ENCODE measurements at regions not wholly inside any gene's neighbourhood (a gene's known extent, or its start where the extent isn't known, plus 50 kb on each side); places are given as distances from the start of the nearest gene placed in this dataset.

DNA sequence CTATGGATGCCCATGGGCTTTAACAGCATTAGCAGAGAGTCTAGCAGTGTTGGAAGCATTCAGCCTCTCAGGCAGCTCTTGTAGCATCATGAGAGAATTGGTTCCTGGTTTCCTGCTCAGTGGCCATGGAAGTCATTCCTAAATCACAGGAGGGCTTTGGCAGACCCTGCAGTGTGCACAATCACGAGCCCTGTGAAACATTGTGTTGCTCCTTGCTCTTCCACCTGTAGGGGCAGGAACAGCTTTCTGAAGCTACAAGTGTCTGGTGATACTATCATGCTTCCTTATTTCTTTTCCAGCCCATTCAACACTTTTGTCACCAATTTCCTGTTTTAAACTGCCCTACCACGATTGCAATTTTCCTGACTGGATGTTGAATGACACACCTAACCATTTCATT lies 402.2 kb upstream of the USP15 start:
- DNase-seq, result no peak

DNA sequence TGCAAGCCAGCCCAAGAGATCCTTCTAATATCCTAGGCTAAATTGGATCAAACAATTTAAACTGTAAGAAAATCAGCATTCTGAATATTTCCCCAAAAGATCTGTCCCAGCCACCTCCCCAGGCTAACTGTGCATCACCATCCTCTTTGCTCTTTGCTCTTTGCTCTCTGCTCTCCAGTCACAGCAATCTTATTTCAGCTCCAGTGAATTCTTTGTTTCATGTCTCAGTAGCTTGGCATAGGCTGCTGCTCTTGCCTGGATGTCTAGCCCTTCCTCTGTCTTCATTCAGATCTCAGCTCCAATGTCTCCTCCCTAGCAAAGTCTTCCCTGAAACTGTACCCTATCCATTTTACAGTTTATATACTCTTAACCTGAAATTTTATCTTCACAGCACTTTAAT lies 399.8 kb upstream of the USP15 start:
- DNase-seq, result no peak

DNA sequence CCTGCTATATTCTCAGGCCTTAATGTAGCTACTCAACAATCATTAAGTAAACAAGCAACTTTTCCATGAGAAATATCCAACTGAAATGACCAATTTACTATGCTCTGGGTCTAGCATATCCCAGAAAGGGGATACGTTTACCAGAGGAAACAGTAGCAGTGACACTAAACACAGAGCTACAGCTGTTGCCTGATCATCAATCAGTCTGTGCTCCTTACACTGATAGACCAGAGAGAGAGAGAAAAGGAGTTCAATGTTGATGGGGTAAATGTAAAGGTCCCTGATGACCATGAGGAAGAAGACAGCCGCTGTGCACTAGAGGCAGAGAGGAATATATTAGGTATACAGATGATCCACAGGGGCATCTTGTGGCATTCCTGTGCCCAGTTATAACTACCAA lies 397.2 kb upstream of the USP15 start:
- DNase-seq, result no peak

DNA sequence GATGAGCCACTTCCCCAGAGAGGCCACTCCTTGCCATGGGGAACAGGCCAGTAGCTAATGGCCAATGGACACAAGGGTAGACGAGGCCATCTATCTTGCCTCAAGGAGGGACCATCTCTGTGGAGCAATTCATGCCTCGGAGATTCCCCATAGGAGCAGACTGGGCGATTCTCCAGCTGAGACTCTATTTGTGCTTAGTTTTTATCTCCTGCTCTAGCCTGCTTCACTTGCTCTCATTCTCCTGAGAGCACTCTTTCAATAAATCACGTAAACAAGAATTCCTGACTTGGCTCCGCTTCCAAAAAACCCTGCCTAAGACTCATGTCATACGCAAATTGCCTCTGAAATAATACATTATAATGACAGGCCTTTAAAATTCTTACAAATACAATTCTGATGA lies 396.4 kb upstream of the USP15 start:
- no peak for DNase-seq

DNA sequence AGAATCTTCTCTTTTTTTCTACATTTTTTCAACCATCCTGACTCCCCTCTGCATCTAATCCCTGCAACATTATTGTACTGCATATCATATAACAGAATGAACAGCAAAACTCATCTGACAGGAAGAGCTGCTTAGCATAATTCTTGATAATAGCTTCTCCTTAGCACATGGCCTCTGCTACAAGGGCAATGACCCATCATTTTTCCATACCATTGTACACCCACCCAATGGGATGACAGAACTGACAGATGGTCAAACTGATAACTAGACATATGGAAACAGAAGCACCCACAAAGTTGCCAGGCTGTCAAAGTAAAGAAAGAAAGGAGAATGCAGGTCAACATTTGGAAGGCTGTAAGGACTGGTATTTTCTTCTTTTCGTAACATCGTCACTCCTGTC lies 390.4 kb upstream of the USP15 start:
- peak; percentile 81 to 96 for DNase-seq

DNA sequence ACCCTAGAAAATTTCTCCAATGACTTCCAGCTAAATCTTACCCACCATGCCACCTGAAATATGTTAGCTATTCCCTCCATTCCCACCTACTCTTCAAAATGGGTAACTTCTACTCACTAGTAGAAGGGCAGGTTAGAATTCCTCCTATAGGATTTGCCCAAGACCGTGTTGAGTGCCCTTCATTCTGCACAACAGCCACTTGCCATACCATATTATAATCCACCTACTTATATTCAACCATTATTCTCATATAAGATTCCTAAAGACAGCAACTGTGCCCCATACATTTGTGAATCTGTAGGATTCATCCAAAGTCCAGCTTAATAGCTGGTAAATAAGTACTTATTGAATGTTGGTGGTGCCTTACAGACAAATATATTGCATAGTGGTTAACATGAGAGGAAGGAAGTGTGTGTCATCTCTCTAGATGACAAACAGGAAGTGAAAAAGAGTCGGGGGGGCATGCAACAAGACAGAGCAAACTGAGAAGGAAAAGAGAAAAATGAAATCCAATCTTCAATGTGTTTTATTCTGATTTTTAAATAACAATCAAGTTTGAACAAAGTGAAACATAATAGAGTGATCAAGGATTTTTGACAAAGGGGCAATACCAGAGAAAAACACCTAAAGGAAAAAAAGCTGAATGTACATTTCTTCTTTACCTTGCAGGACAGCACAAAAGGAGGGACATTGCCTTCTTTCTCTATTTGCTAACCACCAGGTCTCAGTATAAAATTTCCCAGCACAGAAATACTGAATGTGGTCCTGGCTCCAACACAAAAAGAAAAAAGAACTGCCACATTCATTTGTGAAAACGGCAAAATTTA lies 389.3 kb upstream of the USP15 start:
- peak in 1 of 2 experiments; percentile 42 for DNase-seq

DNA sequence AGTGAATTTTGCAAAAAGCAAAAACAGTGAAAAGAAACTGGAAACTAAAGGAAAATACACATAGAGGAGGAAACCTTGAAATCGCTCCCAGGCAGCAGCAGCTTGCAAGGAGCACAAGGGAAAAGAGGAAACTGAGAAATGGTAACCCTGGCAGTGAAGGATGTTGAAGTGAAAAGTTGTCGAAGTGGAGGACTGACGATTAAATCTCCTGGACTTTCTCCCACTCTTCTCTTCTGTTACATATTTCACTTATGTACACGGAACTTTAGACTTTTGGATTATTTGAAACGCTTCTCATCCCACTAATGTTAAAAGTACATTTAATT lies 388.8 kb upstream of the USP15 start:
- no peak for DNase-seq

DNA sequence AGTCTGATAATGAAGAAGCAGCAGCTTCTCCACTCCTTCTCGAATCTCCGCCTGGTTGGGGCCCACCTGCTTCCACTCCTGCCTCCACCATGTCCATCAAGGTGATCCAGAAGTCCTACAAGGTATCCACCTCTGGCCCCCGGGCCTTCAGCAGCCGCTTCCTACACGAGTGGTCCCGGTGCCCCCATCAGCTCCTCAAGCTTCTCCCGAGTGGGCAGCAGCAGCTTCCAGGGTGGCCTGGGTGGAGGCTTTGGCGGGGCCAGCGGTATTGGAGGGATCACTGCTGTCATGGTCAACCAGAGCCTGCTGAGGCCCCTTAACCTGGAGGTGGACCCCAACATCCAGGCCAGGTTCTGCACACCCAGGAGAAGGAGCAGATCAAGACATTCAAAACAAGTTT lies 381.0 kb upstream of the USP15 start:
- DNase-seq, result no peak

DNA sequence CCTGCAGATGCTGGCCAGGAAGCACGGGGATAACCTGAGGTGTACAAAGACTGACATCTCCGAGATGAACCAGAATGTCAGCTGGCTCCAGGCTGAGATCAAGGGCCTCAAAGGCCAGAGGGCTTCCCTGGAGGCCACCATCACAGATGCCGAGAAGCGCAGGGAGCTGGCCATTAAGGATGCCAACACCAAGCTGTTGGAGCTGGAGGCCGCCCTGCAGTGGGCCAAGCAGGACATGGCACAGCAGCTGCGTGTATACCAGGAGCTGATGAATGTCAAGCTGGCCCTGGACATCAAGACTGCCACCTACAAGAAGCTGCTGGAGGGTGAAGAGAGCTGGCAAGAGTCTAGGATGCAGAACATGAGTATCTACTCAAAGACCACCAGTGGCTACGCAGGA lies 380.0 kb upstream of the USP15 start:
- DNase-seq, result no peak

DNA sequence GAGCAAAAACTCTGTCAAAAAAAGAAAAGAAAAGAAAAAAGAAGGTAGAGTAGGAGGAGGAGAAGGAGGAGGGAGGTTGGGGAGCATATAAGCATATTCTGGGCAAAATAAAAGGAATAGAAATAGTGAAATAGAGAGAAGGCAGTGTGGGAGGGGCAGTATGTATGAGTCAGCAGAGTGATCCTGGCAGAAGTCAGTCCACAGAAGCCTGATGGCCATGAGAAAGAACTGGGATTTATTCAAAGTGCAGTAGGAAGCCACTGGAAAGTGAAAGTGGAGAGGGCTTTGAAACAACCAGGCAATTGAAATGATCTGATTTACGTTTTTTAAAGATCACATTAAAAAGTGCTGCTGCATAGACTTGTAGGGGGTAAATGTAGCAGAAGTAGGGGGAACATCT lies 368.6 kb upstream of the USP15 start:
- DNase-seq, result no peak

DNA sequence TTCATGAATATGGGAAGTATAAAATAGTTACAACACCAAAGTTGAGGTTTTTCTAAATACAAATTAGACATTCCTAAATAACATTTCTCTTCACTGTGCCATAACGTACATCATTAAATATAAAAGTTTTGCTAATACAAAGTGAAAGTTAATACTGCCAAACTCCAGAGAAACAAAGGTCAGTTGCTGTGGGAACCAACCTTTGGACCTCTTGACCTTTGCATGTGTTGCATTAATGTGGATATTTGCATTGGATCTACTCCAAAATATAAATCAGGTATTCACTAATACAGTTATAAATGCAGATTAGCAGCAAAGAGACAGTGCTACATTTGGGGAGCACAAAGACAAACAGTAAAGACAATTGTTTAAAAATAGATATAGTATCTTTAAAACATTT lies 366.0 kb upstream of the USP15 start:
- DNase-seq, result no peak

DNA sequence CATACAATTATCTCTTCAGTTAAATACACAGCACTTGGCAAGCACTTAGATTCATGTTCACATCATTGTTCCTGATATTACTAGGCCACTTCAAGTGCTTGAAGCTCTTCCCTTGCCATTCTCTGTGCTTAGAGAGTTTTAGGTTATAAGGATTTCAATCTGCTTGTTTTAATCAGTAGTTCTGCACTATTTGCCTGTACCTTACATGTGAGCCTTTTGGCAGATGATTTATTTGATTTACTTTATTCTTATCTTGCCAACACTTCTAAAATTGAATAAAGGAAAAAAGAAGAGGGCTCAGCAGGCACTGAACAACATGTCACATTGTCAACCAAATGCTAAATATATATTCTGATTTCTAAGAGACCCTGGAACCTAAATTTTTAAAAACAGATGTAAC lies 363.8 kb upstream of the USP15 start:
- DNase-seq, result peak in 1 of 2 experiments; percentile 19

DNA sequence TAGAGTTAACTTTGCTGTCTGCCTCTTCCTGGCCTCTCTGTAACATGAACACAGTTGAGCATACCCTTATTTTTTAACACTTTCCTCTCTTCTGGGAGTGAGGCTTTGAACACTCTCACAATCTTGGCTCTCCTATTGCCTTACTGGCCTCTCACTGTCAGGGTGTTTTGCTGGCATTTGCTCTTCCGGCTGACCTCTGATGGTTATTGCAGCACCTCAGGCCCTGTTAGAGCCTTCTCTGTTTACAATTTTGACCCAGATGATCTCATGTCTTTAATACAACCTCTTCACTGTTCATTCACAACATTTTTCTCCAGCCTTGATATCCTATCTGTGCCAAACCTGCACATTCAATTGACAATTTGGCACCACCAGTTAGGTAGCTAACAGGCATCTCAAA lies 357.8 kb upstream of the USP15 start:
- DNase-seq, result no peak

DNA sequence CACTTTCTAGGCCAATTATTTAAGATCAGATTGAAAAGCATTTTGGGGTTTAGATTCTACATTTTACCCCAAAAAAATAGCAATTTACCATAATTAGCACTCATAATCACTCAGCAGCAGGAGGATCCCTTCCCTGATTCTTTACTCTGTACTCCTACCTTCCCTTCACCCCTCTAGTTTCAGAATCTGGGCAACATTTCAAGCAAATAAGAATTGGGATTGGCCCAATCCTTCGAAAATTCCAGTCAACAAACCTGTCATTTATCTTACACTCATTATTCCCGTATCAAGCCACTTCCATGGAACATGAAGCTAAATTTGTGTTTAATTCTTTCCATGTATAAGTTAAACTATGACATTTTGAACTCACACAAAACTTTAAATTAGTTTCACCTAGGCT lies 349.1 kb upstream of the USP15 start:
- no peak for DNase-seq

DNA sequence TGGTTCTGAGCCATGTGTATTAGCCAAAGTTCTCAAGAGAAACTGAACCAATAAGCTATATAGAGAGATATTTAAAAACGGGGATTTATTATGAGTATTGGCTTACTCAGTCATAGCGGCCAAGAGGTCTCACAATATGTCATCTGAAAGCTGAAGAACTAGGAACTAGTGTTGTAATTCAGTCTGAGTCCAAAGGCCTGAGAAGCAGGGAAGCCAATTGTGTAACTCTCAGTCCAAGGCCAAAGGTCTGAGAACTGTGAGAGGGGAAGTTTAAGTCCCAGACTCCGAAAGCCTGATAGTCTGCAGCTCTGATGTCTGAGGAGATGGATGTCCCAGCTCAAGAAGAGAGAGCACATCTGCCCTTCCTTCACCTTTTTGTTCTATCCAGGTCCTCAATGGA lies 344.8 kb upstream of the USP15 start:
- DNase-seq, result no peak

DNA sequence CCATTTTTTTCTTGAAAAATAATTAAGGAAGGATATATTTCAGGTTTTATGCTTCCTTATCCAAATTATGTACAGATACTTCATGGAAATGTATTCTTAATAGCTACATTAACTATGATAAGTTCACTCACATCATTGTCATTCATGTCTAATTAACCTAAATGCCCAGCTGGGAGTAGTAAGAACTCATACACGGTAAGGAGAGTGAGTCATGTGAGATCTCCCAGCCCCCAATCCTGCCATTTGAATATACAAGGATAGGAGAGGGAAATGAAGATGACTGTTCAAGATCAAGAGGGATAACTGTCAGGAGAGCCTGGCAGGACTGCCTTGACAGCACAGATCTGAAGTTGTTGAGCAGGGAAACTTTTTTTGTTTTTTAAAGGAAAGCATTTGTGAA lies 343.4 kb upstream of the USP15 start:
- peak in 1 of 2 experiments; percentile 7 for DNase-seq

DNA sequence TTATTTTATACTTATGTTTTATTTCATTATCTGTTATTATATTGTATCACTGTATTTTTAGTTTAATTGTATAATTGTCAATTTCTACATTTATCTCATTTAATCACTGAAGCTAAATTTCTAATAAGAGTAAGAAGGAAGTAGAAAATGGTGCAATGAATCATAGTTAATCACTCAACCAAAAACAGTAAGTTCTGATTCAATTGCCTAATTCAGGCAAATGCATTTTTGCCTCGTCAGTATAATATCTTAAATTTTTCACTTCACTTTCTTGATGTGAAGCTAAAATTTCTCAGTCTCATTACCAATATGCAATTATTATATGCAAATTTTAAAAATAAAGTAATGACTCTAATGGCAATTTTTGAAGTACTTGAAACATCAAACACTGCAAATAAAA lies 340.5 kb upstream of the USP15 start:
- DNase-seq, result no peak

DNA sequence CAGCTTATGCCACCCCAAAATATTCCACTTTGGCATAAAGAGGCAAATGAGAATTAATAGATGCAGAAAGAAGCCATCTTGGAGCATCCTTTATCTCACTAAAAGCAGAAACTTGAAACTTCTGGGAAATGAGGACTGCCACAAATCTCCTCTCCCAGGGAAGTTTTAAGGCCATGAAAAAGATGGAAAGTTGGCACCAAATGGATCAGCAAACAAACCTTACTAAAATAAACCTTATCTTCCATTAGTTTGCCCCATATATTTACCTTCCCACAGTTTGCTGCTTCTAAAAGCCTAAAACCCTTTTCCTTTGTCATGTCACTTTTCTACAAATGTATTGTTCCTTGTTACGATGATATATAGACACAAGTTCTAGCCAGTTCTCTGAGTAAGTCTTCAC lies 340.0 kb upstream of the USP15 start:
- no peak for DNase-seq

DNA sequence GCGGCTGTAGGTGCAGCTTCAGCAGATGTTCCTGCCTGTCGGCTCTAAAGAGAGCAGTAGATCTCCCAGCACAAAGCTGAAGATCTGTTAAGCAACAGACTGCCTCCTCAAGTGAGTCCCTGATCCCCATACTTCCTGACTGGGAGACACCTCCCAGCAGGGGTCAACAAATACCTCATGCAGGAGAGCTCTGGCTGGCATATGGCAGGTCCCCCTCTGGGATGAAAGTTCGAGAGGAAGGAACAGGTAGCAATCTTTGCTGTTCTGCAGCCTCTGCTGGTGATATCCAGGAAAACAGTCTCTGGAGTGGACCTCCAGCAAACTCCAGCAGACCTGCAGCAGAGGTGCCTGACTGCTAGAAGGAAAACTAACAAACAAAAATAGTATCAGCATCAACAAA lies 337.1 kb upstream of the USP15 start:
- peak; percentile 15 to 76 for DNase-seq

DNA sequence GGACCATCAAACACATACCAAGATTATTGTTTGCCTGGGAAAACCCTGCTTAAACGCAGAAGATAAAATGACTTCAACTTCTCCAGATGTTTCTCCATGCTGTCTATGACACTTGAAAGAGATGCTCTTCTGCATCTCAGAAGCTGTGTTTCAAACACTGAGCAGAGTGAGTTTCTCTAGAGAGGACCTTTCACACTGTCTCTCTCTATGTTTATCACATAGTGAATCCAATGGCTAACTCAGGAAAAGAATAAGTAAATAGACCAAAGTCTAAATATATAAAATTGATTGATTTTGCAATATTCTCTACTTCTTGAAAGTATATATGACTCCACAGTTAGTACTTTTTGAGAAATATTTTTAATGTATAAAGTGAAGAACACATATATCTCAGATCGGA lies 325.6 kb upstream of the USP15 start:
- DNase-seq, result no peak

DNA sequence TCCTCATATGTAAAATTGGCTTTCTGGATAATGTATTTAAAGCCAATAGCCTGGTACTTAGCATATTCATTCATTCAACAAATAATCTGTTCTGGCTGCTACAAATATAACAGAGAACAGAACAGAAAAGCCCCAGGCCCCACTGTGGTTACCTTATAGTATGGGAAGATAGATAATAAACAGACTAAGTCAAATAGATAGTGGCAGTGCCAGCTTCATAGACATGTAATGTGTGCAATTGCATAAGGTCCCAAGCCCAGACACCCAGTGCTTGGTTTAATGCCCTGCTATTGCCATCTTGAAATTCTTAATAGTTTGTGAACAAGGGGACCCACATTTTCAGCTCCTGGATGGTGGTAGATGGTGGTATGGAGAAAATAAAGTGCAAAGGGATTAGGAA lies 320.2 kb upstream of the USP15 start:
- DNase-seq, result no peak

DNA sequence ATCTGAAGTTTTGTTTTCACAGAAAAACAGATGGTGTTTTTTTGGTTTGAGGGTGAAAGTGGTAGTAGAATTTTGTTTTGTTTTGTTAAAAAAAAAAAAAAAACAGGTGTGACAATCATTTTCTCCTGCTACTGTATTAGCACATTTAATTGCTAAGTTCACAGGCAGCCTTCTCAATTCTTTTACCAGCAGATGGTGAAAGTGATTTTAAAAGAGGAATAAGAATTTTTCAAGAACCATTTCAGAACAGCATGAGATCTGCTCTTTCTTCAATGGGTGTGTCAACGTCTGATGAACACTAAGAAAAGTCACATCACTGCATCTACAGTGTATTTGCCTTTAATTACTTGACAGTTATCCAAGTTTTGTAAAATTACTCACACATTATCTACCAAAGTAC lies 303.7 kb upstream of the USP15 start:
- peak in 1 of 2 experiments; percentile 8 for DNase-seq

DNA sequence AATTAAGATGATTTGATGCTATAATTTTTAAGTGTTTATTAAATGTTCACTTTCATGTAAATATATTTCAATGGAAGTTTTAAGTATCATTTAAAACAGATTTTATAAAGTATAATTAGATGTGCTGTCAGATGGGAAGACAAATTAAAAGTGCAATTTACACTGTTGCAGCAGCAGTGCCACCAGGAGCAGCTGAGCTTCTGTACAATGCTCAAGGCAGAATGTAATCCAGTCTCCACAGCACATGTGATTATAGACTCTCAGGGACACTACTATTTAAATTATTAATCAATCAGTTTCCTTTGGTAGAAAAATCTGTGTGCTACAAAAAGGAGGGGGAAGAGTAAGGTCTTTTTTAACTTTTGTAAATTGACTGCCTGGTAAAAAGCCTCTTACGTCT lies 285.7 kb upstream of the USP15 start:
- DNase-seq, result no peak

DNA sequence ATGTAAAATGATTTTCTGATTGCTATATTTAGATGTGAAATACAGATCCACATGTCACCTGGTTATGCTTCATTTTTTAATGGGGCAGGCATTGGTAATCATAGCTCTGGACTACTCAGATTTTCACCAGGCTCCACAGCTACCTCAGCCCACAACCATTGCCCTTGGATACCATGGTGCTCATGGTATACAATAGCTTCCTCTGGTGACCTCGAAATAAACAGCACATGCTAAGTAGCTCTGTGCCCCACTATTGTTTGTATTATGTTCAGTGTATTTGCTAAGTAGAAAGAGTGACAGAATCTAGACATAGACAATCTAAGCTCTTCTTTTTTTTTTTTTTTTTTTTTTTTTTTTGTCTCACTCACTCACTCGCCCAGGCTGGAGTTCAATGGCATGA lies 274.4 kb upstream of the USP15 start:
- no peak for DNase-seq

DNA sequence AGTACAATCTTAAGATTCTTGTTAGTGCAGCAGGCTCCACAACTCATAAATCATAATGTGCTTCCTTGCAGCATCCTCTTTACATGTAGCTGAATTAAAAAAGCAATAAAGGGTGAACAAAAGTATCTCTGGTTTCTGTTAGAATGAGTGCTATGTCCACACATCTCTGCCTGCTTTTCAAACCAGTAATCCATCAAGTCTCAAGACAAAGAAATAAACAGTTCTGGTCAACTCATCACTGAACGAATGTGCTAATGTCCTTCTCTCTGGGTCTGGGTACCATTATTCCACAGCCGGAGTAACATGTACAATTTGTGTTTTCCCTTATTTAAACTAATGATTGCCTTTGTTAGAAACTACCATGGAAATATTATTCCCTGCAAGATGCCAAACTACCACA lies 273.0 kb upstream of the USP15 start:
- no peak for DNase-seq

DNA sequence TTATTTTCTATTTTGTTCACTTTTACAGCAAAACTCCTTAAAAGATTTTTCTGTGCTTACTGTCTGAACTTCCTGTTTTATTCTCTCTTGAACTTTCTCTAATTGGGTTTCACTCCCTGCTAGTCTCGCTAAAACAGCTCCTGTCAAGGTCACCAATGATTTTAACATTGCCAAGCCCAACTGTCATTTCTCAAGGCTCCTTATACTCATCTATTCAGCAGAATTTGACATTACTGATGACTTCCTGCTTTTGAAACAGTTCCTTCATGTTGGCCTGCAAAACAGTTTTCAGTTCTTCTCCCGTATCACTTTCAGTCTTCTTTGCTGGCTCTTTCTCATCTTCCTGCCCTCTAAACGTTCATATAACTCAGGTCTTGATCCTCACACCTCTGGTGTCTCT lies 268.5 kb upstream of the USP15 start:
- no peak for DNase-seq

Measured in NCI-H524 (cell line).